GM21367 (cell line): ENCODE measurements at regions not wholly inside any gene's neighbourhood (a gene's known extent, or its start where the extent isn't known, plus 50 kb on each side); places are given as distances from the start of the nearest gene placed in this dataset.

ENCODE experiments used
- ATAC-seq: cut with Tn5 transposase; IDR thresholded peaks from one replicate; pipeline ENCODE4 v1.9.1; 2021; ENCODE audit not compliant: unreplicated experiment

- ATAC-seq, result no peak
Measured at GRCh38 chr4:148827781-148828180, 385.6 kb upstream of the NR3C2 start.

- no peak for ATAC-seq
Measured at GRCh38 chr4:148823419-148823769, 381.2 kb upstream of the NR3C2 start.

- no peak for ATAC-seq
Measured at GRCh38 chr4:148822572-148823418, 380.6 kb upstream of the NR3C2 start.

- ATAC-seq, result no peak
Measured at GRCh38 chr4:148814030-148814429, 371.8 kb upstream of the NR3C2 start.

DNA sequence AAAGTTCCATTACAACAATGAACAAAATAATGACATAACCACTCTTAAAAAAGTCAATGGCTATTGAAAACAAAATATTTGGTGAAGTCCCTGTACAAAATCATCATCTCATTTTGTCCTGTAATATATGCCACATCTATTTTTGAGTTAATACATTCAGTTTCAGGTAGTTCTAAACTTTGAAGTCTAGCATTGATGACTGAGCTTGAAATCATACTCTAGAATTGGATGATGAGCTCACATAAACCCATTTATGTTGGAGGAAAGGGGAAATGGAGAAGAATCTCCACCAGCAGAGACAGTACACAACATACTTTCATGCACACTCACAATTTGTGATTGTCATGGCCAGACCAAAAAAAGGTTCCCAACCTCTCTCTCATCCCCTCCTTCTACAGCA, 371.1 kb upstream of the NR3C2 start:
- no peak for ATAC-seq

DNA sequence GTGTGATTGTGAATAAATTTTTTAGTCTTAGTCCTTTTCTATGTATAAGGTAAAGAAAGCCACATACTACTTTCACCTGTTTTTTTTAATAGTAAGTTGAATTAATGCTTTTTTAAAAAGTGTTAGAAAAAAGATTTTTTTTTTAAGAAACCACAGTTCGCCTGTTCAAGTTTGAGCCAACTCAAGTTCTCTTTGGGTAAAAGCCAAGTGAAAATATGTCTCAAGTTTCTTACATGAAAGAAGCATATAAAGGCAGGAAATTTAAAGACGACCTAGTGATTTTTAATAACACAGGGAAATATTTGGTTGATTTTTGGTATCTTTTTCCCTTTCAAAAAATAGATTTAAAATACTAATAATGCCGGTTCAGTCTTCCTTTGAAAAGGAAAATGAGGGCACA, 369.9 kb upstream of the NR3C2 start:
- ATAC-seq, result no peak

DNA sequence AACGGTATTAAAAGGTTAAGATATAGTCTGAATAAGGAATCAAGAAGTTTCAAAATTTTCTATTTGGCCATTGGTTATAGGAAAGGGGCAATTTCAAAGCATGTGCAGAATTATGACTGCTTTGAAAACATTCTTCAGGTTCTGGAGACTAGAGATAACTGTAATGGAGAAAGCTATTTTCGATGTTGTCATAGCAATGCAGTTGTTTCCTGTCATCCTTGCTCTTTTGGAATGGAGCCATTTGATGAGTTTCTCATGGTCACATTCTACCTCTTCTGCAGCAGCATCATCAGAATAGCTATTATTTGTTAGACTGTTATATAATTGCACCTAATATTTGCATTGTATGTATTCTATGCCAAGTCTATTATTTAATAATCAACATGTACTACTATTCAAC, 368.2 kb upstream of the NR3C2 start:
- ATAC-seq, result no peak

DNA sequence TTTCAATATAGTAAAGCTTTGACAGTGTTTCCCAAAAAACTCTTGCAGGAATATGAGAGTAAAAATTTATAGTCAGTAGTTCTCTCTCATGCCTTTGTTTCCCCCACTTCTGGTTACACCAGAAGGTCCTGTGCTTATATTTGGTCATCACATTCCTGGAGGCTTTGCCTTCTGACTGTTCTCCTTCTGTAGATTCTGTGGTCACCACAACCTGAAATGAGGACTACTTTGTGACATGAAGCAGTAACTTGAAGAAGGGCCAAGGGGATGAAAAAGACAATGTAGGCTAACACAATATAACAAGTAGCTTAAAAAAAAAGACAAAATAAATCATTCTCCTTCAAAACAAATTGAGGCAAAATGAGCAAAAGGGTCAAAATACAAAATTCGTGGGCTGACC, 366.2 kb upstream of the NR3C2 start:
- no peak for ATAC-seq

GRCh38 chr4:148800940-148801339, 358.7 kb upstream of the NR3C2 start:
- ATAC-seq, result no peak

GRCh38 chr4:148800336-148800885, 358.2 kb upstream of the NR3C2 start:
- no peak for ATAC-seq

GRCh38 chr4:148795156-148795864, 353.1 kb upstream of the NR3C2 start:
- ATAC-seq, result no peak

DNA sequence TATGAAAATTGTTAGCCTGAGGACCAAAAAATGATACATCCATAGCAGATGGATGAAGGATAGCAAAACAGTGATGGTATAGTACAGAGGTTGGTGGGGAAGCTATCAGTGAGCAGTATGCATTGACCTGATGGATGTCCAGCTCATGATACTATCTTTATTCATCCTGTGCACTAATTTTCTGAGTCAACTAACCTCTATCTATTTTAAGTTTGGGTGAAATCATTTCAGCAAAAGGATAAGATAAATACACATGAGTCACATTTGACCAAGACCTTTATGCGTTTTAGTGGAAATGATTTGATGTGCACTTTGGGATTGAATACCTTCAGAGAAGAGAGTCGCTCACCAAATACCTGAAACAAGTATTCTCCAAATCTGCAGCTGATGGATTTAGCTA, 351.0 kb upstream of the NR3C2 start:
- ATAC-seq, result no peak

DNA sequence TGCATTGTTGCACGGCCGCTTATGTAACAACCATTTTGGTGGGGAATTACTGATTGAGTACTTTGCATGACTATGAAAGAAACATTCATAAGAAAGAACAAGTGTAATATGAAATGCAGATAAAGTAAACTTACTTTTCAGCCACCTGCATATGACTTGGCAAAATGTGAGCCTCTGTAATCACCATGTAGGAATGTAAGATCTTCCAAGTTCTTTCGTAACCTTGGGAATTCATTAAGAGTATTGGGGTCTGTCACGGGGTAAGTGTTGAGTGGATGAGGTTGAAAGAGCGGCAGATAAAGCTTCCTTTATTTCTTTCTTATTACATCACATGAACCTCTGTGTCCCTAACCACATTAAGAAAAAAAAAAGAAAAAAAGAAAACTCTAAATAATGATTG, 348.5 kb upstream of the NR3C2 start:
- no peak for ATAC-seq

DNA sequence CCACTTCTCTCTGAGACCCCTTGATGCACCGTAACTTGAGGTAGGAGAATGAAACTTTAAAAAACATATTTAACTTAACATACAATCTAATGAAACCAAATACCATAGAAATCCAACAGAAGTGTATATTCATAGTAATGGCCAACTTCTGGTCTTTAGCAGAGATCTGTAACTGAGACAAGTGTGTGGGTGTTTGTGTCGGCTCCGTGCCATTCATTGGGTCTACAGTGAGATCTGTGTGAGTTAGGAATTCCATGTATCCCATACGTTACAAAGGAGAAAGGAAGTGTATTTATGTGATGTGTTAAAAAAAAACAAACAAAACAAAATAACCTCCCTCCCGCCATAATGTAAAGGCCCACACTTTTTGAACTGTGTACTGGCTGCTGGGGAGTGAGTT, 348.0 kb upstream of the NR3C2 start:
- ATAC-seq, result no peak

DNA sequence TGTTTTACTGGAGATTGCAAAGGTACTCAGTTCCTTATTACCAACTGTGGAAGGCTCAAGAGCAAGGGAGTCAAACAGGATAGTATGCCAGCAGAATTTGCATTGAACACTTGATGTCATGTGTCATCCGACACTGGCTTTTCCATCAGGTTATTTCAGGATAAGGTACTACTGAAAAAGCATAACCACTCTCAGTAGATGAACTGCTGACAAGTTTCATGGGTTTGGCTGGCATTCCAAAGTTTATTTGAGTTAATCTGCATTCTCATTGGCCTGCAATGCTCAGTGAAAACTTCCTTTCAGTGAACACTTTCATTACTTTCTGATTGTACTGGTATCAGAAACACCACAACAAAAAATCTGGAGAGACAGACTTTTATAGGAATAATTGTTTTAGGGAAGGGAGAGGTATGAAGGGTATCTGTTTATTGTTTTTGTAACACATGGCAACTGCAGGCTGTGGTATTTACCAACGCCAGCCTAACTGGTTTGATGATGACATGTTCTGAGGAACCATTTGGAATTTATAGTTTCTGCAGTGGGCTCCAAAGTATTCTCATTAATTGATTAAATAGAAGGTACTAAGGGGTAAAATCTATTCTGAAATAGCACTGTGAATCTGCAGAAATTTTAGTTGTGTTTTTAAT, 345.7 kb upstream of the NR3C2 start:
- no peak for ATAC-seq

DNA sequence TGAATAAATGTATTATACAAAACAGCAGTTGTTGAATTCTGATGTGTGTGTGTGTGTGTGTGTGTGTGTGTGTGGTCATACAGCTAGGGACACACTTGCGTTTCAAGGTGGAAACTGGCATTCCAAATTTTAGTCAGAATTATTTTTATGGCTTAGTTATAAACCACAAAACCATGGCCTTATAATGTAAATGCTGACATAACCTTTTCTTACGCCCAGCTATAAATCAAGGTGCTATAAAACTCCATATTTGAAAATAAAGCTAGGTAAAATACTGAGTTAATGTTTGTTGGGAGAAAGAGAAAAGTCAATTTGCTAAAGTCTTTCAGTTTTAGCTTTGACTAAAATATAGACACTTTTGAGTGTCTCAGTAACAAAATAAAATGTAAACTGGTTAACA, 345.1 kb upstream of the NR3C2 start:
- ATAC-seq, result no peak

DNA sequence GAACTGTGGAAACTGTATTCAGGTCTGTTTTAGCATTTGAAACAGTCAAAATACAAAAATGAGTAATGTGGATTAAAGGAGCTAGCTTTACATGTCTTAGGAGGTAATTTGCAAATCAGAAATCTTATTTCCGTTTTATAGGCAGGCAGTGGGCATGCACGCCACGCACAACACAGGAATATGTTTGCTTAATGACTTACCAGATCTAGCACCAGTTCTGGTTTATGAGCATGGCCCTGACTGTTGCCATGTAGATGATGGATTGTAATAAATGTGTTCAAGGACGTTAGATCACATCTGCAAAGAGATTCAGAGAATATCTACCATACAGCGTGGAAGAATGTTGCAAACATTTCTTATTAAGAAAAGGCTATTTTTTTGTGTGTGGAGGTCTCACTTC, 344.5 kb upstream of the NR3C2 start:
- no peak for ATAC-seq

DNA sequence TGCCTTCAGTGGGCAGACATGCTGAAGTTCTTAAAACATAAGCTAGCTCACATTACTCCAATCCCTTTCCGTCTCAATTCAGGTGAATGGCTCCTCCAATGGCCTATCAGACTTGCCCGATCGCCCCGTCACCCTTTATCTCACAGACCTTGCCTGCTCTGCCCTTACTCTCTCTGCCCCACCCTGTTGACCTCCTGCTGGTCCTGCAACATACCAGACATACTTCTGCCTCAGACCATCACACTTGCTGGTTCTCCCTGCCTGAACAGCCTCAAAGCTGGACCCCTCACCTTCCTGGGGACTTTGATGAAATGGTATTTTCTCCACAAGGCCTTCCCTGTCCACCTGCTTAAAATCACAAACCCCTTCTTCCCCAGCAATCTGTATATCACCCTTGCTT, 340.1 kb upstream of the NR3C2 start:
- ATAC-seq, result no peak

- ATAC-seq, result no peak
Measured at GRCh38 chr4:148780426-148781005, 338.3 kb upstream of the NR3C2 start.

- ATAC-seq, result no peak
Measured at GRCh38 chr4:148779771-148780170, 337.6 kb upstream of the NR3C2 start.

- ATAC-seq, result no peak
Measured at GRCh38 chr4:148778980-148779675, 336.9 kb upstream of the NR3C2 start.
